ENCODE measurements at regions not wholly inside any gene's neighbourhood (a gene's known extent, or its start where the extent isn't known, plus 50 kb on each side); places are given as distances from the start of the nearest gene placed in this dataset.
"Not testable (repeated sequence)": the region's sequence is repeated elsewhere in the genome, so short reads cannot be mapped to it uniquely, and the experiment has no call there.

- DNase-seq, result no peak
Measured at GRCh38 chr2:142629193-142629592, 248.3 kb upstream of the KYNU start.

DNA sequence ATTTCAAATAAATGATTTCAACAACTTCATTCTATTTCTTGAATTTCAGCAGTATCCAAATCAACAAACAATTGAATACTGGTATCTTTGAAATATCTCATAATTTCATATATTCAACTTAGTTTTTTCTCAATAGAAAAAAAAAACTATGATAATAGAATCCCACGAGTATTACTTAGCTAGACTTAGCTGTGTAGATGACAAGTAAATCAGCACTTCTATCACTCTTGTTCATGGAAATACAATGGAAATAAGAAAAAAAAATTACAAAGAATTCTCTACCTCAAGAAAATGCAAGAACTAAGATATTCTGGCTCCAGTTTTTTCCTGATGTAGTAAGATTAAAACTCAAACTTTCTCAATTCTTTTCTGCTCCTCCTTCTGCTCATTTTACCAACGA lies 256.2 kb upstream of the KYNU start:
- no peak for DNase-seq

DNA sequence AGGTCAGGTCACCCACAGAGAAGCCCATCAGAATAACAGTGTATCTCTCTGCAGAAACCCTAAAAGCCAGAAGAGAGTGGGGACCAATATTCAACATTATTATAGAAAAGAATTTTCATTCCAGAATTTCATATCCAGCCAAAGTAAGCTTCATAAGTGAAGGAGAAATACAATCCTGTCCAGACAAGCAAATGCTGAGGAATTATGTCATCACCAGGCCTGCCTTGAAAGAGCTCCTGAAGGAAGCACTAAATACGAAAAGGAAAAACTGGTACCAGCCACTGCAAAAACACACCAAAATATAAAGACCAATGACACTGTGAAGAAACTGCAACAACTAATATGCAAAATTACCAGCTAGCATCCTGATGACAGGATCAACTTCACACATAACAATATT lies 260.0 kb upstream of the KYNU start:
- DNase-seq, result no peak

GRCh38 chr2:142615876-142616275 lies 261.6 kb upstream of the KYNU start:
- no peak for DNase-seq

- not testable (repeated sequence) for DNase-seq
Measured at GRCh38 chr2:142613193-142613592, 264.3 kb upstream of the KYNU start.

- no peak for DNase-seq
Measured at GRCh38 chr2:142605421-142605820, 272.0 kb upstream of the KYNU start.

- no peak for DNase-seq
Measured at GRCh38 chr2:142603759-142604158, 273.7 kb upstream of the KYNU start.

DNA sequence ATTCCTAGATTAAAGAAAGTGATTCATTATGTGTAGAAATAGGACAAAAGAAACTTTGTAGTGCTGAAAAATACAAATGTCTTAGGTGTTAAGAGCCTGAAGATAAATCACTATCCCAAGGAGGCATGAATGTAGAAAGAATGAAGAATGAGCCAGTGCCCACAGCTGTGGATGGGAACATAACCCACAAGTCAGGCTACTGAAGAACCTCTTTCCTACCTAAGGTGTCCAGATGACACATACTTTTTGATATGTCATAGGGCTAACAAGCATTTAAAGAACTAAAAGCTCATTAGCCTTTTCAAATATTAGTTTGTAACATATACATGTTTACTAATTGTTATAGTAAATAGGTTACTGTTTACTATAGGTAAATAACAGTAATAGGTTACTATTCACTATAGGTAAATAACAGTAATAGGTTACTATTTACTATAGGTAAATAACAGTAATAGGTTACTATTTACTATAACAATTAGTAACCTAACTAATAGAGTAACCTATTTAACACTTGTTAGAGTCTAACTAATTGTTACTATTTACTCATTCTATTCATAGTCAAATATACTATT lies 275.0 kb upstream of the KYNU start:
- DNase-seq, result no peak

DNA sequence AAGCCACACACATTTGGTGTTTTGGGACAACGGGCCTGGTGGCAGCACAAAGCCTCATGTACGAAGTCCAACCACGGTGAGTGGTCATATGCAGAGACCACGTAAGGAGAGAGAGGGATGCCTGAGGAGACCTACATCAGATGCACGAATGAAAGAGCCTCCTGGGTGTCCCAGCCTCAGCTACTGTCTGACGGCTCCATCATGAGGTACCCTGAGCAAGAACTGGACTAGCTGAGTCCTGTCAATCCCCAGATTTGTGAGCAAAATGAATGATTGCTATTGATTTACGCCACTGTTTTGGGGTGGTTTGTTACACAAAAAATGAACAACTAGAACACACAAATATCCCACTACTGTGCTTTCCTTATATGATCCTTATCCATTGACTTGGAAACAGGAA lies 275.7 kb upstream of the KYNU start:
- no peak for DNase-seq

DNA sequence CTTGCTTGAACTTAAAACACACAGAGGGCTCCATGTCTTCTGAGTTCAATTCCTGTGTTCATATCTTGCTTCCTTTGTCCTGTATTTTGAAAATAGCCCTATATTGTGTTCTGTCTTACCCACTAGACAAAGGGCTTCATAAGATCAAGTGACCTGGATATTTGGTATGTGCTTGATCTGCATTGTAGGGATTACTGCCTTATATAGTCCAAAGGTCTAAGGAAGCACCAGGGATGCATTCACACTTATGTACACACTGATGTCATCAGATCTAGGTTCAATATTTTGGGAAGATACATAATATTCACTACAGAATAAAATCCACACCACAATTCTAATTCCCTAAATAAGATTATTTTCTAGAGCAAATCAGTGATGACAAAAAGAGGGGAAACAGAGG lies 278.0 kb upstream of the KYNU start:
- no peak for DNase-seq

DNA sequence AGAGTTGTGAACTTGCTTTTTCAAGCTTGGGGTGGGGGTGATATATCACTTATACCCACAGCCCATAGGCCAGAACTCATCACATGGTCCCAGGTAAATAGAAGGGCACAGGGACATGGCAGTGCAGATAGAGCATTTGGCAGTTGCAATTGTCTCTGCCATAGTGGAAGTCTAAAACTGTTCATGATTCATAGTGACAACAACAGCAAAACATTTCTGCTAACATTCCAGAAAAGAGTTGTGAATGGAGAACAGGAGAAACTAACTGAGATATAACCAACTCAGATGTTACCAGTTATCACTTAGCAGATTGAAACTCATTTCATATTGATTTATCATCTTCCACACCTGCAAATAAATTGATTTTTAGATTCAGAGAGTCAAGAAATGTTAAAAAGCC lies 278.6 kb upstream of the KYNU start:
- DNase-seq, result no peak

GRCh38 chr2:142596334-142597088 lies 281.0 kb upstream of the KYNU start:
- no peak for DNase-seq

DNA sequence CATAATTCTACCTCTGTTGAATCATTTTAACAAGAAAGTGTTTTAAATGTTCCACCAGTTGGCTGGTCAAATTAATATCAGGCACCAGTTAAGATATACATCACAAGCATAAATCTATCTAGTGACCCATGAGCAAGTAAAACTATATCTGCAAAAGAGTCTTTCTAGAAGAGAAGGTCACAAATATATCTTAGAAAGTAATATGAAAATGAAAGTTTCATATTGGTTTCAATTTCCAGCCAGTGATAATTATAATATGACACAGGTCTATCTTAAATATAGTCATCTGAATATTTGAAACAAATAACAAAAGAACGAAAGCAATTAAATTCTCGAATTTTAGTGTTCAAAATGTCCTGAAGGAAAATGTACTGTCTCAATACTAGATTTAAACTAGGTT lies 282.5 kb upstream of the KYNU start:
- no peak for DNase-seq

- DNase-seq, result no peak
Measured at GRCh38 chr2:142592171-142592570, 285.3 kb upstream of the KYNU start.

- DNase-seq, result no peak
Measured at GRCh38 chr2:142591420-142591819, 286.0 kb upstream of the KYNU start.

DNA sequence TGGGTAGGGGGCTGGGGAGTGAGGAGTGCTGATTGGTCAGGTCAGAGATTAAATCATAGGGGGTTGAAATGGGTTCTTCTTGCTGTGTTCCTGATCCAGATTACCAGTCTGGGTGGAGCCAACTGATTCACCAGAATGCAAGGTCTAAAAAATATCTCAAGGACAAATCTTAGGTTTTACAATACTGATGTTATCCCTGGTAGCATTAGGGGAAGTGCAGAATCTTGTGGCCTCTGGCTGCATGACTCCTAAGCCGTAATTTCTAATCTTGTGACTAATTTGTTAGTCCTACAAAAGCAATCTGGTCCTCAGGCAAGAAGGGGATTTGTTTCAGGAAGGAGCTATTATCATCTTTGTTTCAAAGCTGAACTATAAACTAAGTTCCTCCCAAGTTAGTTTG lies 289.2 kb upstream of the KYNU start:
- no peak for DNase-seq

DNA sequence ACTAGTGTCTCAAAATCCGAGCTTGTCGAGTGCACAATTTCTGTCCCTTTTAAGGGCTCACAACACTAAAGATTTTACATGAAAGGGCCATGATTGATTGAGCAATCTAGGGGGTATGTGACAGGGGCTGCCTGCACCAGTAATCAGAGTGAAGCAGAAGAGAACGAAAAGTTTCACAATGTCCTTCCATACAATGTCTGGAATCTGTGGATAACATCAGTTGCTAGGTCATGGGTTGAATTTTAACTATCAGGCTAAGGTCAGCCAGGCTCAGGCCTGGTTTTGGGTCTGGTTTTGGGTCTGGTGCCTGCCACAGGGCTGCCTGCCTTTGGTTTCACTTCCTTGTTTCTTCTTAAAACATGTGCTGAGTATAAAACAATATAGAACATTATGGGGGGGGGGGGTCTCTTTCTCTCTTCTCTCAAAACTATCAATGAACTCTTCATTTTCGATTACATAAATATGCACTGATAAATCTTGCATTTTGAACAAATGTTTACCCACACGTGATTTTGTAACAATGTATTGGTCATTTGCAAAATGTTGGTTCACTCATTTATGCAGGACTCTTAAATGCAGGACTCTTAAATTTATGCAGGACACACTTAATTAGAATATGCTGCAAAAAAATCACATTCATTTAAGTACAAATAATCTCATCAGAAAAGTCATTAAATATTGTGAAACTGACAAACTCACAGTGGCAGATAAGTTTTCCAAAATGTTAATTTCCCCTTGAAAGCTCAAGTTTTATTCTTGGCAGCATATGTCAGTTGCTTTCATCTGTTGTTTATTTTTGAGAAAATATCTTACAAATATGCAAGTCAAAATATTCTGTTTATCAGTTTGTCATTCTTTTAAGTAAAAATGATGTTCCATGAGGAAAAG lies 290.5 kb upstream of the KYNU start:
- no peak for DNase-seq

DNA sequence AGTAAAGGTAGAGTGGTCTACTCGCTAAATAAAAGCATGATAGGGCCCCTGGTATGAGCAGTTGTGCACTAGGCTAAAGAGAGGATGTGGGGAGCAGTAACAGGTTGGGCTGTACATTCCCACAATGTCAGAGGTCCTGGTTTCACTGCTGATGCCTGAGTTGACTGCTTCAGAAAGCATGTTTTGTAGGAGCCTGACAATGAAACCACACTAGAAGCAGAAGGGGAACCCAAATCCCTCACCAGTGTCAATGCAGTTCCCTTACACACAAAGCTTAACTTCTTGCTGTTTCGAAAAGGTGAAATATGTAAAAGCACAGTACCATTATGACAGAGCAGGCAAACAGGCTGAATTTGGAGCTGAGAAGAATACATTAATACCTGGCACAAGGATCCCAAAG lies 291.7 kb upstream of the KYNU start:
- no peak for DNase-seq

- DNase-seq, result no peak
Measured at GRCh38 chr2:142582317-142582716, 295.1 kb upstream of the KYNU start.

GRCh38 chr2:142581491-142581890 lies 296.0 kb upstream of the KYNU start:
- DNase-seq, result no peak

- no peak for DNase-seq
Measured at GRCh38 chr2:142580691-142581090, 296.8 kb upstream of the KYNU start.

GRCh38 chr2:142575561-142575960 lies 301.9 kb upstream of the KYNU start:
- DNase-seq, result no peak

DNA sequence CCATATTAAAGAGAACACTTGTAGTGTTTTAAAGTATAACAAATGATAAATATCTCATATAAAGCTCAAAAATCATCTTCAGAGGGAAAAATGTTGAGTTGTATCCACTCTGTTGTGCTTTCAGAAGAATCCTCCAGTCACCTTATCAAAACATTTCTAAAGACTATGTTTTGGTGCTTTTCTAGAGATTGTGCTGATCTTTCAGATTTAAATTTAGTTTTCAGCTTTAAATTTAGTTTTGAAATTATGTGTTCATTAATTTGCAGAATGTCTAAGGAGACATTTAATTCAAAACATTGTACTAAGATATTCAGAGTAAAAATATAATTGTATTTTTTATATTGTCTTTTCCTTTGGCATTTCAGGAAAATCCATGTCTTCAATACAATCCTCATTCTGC lies 303.1 kb upstream of the KYNU start:
- DNase-seq, result no peak
